GM21723 (cell line): ENCODE measurements at regions not wholly inside any gene's neighbourhood (a gene's known extent, or its start where the extent isn't known, plus 50 kb on each side); places are given as distances from the start of the nearest gene placed in this dataset.

Source experiments
- ATAC-seq: cut with Tn5 transposase; IDR thresholded peaks from one replicate; pipeline ENCODE4 v1.9.1; 2021; ENCODE audit warnings: mild to moderate bottlenecking, moderate library complexity; ENCODE audit not compliant: unreplicated experiment

GRCh38 chr15:91469632-91470567, 369.8 kb downstream of the SV2B start:
- no peak for ATAC-seq

- no peak for ATAC-seq
These were observed 371.4 kb downstream of the SV2B start for GRCh38 chr15:91471468-91471867.

GRCh38 chr15:91472316-91472756, 372.3 kb downstream of the SV2B start:
- ATAC-seq, result no peak

- no peak for ATAC-seq
These were observed 374.0 kb downstream of the SV2B start for GRCh38 chr15:91473894-91474545.

GRCh38 chr15:91476861-91477260, 376.6 kb upstream of the SLCO3A1 start:
- ATAC-seq, result no peak

GRCh38 chr15:91478717-91479191, 374.8 kb upstream of the SLCO3A1 start:
- ATAC-seq, result no peak

- ATAC-seq, result no peak
These were observed 373.1 kb upstream of the SLCO3A1 start for GRCh38 chr15:91480426-91480825.

GRCh38 chr15:91482799-91483198, 370.7 kb upstream of the SLCO3A1 start:
- ATAC-seq, result no peak

GRCh38 chr15:91484141-91484540, 369.4 kb upstream of the SLCO3A1 start:
- no peak for ATAC-seq

- ATAC-seq, result no peak
These were observed 365.1 kb upstream of the SLCO3A1 start for GRCh38 chr15:91488452-91488851.

- ATAC-seq, result no peak
These were observed 363.3 kb upstream of the SLCO3A1 start for GRCh38 chr15:91490211-91490610.

GRCh38 chr15:91491101-91491950, 362.2 kb upstream of the SLCO3A1 start:
- ATAC-seq, result no peak

- no peak for ATAC-seq
These were observed 356.5 kb upstream of the SLCO3A1 start for GRCh38 chr15:91496754-91497691.

- no peak for ATAC-seq
These were observed 355.3 kb upstream of the SLCO3A1 start for GRCh38 chr15:91498046-91498748.

- no peak for ATAC-seq
These were observed 354.8 kb upstream of the SLCO3A1 start for GRCh38 chr15:91498749-91499062.

- ATAC-seq, result no peak
These were observed 353.6 kb upstream of the SLCO3A1 start for GRCh38 chr15:91499774-91500383.

GRCh38 chr15:91508633-91509032, 344.9 kb upstream of the SLCO3A1 start:
- ATAC-seq, result no peak

- no peak for ATAC-seq
These were observed 339.4 kb upstream of the SLCO3A1 start for GRCh38 chr15:91514147-91514546.

- no peak for ATAC-seq
These were observed 338.2 kb upstream of the SLCO3A1 start for GRCh38 chr15:91515188-91515754.
